ENCODE measurements at regions not wholly inside any gene's neighbourhood (a gene's known extent, or its start where the extent isn't known, plus 50 kb on each side); places are given as distances from the start of the nearest gene placed in this dataset.

DNA sequence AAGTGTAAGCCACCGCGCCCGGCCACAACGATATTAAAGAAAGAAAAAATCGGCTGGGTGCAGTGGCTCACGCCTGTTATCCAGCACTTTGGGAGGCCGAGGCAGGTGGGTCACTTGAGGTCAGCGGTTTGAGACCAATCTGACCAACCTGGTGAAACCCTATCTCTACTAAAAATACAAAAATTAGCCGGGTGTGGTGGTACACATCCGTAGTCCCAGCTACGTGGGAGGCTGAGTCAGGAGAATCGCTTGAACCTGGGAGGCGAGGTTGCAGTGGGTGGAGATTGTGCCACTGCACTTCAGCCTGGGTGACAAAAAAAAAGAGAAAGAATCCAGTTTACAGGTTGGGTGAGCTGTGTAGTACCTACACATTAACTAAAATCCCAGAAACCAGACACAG lies 99.9 kb upstream of the CACNA1A start:
- no peak for DNase-seq (ENCODE audit: low spot score)

DNA sequence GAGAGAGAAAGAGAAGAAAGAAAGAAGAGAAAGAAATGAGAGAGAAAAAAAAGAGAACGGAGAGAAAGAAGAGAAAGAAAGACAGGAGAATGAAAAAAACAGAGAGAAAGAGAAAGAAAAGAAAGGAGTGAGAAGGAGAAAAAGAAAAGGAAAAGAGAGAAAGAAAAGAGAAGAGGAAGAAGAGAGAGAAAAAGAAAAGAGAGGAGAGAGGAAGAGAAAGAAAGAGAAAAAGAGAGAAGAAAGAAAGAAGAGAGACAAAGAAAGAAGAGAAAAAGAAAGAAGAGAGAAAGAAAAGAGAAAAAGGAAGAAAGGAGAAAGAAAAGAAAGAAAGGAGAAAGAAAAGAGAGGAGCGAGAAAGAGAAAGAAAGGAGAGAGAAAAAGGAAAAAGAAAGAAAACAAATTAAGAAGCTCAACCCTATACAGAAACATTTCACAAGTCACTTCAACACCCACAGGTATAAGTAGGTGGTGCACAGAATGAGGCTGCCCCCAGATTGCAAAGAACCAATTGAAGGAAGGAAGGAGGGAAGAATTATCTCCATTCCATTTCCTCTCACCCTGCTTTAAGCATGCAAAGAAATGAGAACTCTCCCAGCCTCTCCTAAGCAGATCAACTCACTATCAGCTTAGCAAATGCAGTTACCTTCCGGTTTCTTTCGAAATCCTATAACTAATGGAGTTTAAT lies 98.8 kb upstream of the CACNA1A start:
- DNase-seq (ENCODE audit: low spot score): no peak

DNA sequence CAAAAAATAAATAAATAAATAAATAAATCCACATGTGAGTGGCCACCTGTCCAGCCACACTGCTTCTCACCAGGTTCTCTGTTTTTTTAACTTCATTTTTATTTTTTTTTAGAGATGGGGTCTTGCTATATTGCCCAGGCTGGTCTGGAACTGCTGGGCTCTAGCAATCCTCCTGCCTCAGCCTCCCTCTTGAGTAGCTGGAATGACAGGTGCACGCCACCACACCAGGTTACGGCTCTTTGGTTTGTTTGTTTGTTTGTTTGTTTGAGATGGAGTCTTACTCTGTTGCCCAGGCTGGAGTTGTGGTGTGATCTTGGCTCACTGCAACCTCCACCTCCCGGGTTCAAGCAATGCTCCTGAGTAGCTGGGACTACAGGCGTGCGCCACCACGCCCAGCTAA lies 94.5 kb upstream of the CACNA1A start:
- no peak for DNase-seq (ENCODE audit: low spot score)

DNA sequence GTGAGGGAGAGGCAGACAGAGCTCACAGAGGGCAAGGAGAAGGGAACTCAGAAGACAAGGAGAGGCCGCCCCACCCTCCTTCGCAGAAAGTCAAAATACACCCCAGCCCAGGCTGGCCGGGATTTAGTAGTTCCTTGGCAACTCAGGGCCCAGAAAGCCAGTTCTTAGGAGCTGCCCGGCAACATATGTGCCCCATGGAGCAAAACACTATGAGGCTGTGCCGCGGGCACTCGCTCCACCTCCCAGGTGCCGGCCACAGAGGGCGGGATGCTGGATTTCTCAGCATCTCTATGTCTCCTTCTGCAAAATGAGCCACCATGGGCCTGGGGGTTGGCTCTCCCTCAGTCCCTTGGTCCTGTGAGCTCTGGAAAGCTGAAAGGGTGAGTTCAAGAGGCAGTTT lies 93.8 kb upstream of the CACNA1A start:
- no peak for DNase-seq (ENCODE audit: low spot score)

DNA sequence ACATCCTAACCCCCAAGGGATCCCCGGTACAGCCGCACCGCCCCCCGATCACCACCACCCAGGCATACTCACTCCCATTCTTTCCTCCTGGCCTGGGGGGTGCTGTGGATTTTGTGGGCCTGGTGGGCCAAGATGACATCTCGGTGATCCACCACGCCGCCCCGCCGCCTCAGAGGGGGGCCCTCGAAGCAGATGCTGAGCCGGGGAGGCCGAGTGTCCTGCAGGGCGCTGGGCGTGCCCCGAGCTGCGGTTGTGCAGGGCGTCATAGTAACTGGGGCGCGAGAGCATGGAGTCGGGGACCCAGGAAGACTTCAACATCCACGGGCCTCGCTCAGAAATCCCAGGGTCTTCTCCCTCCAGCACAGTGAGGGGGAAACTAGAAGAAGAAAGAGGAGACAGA lies 93.4 kb upstream of the CACNA1A start:
- DNase-seq (ENCODE audit: low spot score): no peak

DNA sequence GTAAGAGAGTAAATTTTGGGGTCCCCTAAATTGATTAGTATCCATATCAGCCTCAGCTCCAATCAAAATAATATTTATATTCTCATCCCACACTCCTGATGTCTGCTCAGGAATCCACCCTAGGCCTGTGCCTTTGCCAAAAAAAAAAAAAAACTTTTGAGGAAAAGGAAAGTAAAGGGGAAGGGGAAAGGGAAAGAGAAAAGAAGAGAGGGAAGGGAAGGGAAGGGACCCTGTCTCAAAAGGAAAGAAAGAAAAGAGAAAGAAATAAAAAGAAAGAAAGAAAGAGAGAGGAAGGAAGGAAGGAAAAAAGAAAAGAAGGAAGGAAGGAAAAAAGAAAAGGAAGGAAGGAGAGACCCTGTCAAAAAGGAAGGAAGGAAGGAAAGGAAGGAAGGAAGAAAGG lies 91.8 kb upstream of the CACNA1A start:
- no peak for DNase-seq (ENCODE audit: low spot score)

DNA sequence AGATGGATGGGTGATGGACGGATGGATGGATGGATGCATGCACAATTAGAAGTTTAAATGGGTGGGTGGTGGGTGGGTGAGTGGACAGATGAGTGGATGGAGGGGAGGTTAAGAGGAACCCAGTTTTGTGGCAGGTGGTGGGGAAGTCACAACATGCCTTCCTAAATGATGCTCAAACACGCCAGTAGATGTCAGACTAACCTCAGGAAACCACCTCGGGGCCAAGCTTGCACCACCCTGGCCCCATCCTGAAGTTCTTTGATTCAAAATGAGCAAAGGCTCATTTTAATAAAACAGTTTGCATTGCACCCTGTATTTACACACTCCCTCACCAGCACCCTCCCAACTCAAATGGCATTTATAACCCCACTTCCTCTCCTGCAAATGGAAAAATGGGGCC lies 91.4 kb upstream of the CACNA1A start:
- DNase-seq (ENCODE audit: low spot score): peak; percentile 41

DNA sequence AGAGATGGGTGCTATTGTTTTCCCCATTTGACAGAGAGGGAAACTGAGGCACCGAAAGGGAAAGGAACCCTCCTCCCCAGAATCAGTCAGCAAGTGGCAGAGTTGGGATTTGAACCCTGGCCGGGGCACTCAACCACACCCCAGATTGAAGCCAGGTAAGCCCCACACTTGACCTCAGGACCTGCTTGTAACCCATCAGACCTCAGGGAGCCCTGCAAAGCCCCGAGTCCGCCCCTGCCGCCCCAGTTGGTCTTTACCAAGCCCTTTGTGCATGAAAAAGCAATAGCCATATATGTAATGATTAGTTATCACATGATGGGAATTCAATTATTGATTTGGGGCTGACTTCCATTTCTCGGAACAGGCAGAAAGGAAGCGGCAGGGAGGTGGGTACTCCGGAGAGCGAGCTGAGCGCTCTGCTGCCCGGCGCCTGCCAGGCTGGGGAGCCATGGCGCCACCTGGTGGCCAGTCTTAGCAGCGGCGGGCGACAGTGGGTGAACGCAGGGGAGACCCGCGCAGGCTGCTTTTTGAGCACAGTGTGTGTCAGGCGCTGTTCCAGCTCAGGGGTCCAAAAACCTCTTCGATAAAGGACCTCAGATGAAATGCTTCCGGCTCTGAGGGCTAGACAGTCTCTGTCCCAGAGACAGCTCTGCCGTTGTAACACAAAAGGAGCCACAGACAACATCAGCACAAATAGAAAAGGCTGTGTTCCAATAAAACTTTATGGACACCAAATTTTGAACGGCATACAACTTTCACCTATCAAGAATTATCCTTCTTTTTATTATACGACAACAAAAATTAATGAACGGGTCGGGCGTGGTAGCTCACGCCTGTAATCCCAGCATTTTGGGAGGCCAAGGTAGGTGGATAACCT lies 82.9 kb upstream of the CACNA1A start:
- DNase-seq (ENCODE audit: low spot score): peak; percentile 43

DNA sequence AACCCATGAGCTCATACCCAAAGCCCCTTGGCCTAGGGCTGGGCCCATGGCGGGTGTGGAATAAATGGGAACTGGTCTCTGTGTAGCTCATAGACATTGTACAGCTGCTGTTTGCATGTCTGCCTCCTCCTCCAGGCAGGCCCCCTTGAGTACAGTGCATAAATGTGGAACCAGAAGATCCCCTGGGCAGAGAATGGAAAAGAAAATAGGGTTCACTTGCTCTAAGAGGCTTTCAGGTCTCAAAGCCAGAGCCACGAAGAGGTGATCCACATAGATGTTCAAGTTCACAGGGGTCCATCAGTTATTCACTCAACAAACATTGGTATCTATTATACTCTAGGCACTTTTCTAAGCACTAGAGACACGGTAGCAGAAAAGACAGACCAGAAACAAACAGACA lies 79.2 kb upstream of the CACNA1A start:
- no peak for DNase-seq (ENCODE audit: low spot score)

DNA sequence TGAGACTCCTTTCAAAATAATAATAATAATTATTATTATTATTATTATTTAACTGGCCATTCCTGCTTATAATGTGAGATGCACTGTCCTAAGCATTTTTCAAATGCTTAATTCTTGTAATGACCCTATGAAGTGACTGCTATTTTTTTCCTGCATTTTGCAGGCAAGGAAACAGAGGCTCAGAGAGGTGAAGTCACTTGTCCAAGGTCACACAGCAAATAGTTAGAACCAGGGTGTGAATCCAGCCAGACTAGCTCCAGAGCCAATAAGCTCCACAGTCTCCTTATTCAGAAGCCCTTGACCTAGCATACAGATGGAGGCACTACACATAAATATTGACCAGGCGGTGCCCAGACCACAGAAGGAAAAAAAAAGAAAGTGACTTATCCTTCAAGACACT lies 77.5 kb upstream of the CACNA1A start:
- DNase-seq (ENCODE audit: low spot score): no peak

DNA sequence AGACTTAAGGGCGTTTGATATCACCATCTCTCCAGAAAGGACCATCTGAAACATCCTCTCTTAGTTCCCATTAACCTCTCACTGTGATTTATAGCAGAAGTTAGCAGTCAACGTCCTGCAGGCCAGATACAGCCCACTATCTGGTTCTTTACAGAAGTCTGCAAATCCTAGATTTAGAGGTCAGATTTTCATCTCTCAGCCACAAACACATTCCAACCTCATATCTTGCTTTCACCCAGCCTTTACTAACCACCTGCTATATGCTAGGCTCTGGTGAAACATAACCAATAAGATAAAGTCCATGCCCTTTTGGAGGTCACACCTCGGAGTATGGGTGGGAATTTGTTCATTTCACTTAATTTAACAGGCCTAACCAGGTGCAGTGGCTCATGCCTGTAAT lies 76.8 kb upstream of the CACNA1A start:
- DNase-seq (ENCODE audit: low spot score): no peak

DNA sequence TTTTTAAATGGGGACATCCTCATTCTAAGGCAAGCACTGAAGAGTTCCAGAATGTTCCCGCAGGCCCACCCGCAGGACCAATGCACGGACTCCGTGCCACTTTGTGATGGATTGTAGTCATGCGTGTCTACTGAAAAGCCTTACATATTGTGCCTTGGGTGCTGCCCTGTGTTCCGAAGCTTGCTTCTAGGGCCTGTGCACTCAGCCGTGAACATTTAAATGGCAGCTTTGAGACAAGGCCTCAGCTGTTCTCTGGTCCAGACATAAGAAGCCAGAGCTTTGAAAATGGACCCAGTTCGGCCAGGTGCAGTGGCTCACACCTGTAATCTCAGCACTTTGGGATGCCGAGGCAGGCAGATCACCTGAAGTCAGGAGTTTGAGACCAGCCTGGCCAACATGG lies 75.3 kb upstream of the CACNA1A start:
- DNase-seq (ENCODE audit: low spot score): no peak

DNA sequence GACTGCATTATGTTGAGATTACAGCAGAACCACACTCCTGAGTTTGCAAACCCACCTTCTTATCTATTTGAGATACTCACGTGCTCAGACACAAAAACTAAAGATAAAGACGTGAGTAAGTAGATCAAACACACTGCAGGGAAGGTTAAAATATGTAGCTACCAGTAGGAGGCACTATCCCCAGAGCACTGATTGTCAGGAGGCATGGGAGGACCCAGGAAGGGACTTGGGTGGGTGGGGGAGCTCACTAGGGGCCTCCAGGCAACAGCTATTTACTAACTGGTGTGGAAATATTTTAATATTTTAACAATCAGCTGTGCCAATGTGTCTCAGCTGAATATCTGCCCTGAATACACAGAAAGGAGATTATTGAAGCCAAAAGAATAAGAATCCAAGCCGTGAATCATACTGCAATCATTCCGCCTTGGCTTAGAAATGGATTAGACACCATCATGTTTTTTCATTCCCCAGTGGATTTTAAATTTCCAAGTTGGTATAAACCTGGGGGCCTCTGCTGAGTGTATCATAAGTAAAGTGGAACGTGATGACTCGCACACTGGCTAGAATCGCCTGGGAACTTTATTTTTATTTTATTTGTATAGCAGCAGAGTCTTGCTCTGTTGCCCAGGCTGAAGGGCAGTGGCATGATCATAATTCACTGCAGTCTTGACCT lies 73.2 kb upstream of the CACNA1A start:
- no peak for DNase-seq (ENCODE audit: low spot score)

DNA sequence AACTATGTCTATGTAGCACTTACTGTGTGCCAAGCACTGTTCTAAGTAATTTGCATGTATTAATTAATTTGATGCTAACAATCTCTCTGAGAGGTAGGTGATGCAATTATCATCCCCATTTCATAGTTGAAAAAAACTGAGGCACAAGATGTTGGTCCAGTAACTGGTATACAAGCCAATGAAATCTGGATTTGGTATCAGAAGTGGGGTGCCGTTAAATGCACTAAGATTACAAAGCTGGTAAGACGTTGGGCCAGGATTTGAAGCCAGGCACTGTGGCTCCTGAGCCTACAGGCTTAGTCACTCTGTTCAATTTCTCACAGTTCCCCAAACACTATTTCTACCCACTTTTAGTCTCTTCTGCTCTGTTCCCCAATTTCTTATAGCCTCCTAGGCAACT lies 70.4 kb upstream of the CACNA1A start:
- DNase-seq (ENCODE audit: low spot score): no peak

DNA sequence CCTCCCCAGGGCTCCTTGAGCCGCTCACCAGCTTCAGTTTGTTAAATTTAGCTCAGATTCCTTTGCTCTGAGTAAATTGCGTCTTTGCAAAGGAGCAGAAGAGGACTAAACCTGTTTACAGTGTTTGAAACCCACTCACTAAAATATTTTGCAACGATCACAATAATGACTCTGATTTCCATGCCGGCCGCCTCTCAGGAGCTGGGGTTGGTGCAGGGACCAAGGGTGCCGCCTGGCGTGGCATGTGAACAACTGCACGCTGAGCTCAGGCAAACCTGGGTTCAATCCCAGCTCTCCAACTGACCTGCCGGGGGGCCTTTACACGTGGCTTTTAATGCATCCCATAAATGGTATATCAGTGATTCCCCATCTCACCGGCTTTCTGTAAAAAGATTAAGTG lies 68.7 kb upstream of the CACNA1A start:
- no peak for DNase-seq (ENCODE audit: low spot score)

DNA sequence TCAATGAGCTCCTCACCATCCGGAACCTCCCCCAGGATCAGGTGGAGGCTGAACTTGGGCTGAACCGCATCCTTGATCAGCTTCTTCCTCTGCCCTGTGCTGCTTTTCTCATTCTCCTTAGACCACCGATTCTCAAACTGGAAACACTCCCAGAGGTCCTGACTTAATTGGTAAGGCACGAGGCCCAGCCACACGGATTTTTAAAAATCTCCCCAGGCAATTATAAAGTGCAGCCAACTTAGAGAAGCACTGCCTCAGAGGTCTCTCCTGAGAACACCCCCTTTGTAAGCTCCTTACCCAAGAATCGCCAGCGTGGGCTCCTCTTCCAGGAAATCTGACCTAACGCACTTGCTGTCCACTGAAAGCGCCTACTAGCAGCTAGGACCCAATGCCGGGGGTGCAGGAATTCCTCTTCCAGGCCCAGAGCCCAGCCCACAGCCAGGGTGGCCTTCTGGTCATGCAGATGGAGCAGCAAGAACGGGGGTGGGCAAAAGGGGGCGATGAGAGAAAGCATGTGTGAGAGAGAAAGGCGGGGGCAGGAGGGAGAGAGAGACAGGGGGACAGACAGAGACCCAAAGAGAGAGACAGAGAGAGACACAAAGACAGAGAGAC lies 66.9 kb upstream of the CACNA1A start:
- no peak for DNase-seq (ENCODE audit: low spot score)

DNA sequence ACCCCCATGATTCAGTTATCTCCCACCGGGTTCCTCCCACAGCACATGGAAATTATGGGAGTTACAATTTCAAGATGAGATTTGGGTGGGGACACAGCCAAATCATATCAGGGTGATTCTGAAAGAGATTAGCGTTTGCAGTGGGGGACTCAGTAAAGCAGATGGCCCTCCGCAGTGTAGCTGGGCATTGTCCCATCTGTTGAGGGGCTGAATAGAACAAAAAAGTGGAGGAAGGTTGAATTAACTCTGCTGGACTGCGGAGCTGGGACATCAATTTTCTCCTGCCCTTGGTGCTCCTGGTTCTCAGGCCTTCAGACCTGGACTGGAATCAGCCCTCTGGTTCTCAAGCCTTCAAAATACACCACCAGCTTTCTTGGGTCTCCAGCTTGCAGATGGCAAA lies 55.2 kb upstream of the CACNA1A start:
- no peak for DNase-seq (ENCODE audit: low spot score)

DNA sequence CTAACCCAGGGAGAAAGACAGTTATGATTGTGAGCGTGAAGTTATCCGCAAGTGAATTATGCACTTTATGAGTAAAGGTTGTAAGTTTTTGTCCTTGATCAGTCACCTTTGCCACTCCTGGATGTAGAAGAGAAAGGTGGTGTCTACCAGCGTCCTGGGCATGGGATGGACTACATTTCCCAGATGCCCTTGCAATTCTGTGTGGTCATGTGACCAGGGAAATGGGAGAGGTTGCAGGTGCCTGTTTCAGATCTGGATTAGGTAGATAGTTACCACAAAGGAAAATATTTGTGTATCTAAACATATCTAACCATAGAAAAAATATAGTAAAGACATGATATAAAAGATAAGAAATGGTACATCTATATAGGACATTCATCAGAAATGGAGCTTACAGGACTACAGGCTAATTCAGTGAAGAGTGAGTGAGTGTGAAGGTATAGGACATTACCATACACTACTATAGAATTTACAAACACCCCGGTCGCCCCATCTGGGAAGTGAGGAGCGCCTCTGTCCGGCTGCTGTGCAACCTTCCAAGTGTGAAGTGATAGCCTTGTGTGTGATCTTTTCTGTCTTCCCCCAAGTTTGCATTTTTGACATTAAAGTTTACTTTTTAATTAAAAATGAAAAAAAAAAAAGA lies 51.6 kb upstream of the CACNA1A start:
- DNase-seq (ENCODE audit: low spot score): no peak

DNA sequence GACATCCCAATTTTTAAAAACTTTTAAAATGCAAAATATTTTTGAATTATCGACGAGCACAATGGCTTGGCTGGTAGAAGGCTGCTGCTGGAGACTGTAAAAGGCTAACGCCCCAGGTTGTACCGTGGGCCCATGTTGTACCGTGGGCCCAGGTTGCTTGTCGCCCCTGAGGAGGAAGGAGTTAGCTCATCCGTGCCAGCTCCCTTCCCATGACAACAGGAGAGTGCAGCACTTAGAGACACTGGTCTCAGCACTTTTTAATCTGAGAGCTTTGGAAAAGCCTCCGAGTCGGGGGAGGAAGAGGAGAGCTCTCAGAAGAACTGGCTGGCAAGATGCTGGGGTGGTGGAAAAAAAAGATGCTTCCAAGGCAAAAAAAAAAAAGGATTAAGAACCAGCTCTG lies 50.3 kb upstream of the CACNA1A start:
- no peak for DNase-seq (ENCODE audit: low spot score)
